ENCODE measurements at regions not wholly inside any gene's neighbourhood (a gene's known extent, or its start where the extent isn't known, plus 50 kb on each side); places are given as distances from the start of the nearest gene placed in this dataset.
"Not testable (repeated sequence)": the region's sequence is repeated elsewhere in the genome, so short reads cannot be mapped to it uniquely, and the experiment has no call there.

DNA sequence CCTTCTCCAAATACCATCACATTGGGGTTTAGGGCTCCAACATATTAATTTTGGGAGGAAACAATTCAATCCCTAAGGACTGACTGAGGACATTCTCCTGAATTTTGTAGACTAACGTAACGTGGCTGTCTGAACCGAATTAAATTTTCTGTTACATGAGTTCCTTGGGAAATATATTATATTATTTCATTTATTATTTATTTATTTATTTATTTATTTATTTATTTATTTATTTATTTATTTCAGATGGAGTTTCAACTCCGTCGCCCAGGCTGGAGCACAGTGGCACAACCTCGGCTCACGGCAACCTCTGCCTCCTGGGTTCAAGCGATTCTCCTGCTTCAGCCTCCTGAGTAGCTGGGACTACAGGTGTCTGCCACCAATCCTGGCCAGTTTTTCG, 193.2 kb upstream of the EXOC2 start:
- not testable (repeated sequence) for TF ChIP-seq POLR2A (IDR thresholded peaks at IDR 0.05)
- TF ChIP-seq, protein P1, sequence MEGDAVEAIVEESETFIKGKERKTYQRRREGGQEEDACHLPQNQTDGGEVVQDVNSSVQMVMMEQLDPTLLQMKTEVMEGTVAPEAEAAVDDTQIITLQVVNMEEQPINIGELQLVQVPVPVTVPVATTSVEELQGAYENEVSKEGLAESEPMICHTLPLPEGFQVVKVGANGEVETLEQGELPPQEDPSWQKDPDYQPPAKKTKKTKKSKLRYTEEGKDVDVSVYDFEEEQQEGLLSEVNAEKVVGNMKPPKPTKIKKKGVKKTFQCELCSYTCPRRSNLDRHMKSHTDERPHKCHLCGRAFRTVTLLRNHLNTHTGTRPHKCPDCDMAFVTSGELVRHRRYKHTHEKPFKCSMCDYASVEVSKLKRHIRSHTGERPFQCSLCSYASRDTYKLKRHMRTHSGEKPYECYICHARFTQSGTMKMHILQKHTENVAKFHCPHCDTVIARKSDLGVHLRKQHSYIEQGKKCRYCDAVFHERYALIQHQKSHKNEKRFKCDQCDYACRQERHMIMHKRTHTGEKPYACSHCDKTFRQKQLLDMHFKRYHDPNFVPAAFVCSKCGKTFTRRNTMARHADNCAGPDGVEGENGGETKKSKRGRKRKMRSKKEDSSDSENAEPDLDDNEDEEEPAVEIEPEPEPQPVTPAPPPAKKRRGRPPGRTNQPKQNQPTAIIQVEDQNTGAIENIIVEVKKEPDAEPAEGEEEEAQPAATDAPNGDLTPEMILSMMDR (IDR thresholded peaks at IDR 0.05) = not testable (repeated sequence)

Data from esophagus squamous epithelium (tissue), 4 donors.